OCI-LY7 (cell line): ENCODE measurements at regions not wholly inside any gene's neighbourhood (a gene's known extent, or its start where the extent isn't known, plus 50 kb on each side); places are given as distances from the start of the nearest gene placed in this dataset.

Experiments used
- BruUV-seq: library from RNA; stranded (reverse); fragments of 400-500 nt; replicated peaks from 2 replicates; lab custom pipeline; 2021; lab: Mats Ljungman, UMichigan
- CTCF ChIA-PET: fragments of 300-600 bp; sonication (Branson Sonifier 250); formaldehyde crosslinking; loops from one replicate; lab custom pipeline; 2022; ENCODE audit warnings: antibody characterized with exemption; ENCODE audit not compliant: unreplicated experiment; lab: Charles Lee
- POLR2A ChIA-PET: fragments of 300-600 bp; sonication (Branson Sonifier 250); formaldehyde crosslinking; loops from one replicate; lab custom pipeline; 2022; ENCODE audit warnings: antibody characterized with exemption; lab: Charles Lee
- DNase-seq: peaks from one replicate; pipeline ENCODE4 v3.0.0-alpha.2; 2015; ENCODE audit warnings: low spot score
- H2AFZ ChIP-seq: fragments of 200-600 bp; sonication (generic), shearing (Covaris generic); 2 replicates; pipeline ENCODE4 v1.6.1; 2014; ENCODE audit warnings: mild to moderate bottlenecking, antibody characterized with exemption, low read length, moderate library complexity
- H3K27ac ChIP-seq: fragments of 200-600 bp; sonication (generic); 2 replicates; pipeline ENCODE4 v1.5.1; 2014; ENCODE audit warnings: mixed run types, low read depth, mild to moderate bottlenecking, moderate library complexity, low read length, inconsistent platforms; ENCODE audit not compliant: poor library complexity, severe bottlenecking
- H3K36me3 ChIP-seq: fragments of 200-600 bp; sonication (generic); 2 replicates; pipeline ENCODE4 v1.6.1; 2014; ENCODE audit warnings: mild to moderate bottlenecking, antibody characterized with exemption, low read length, moderate library complexity, mixed read lengths; ENCODE audit not compliant: insufficient read depth
- H3K4me1 ChIP-seq: fragments of 200-600 bp; sonication (generic); 2 replicates; pipeline ENCODE4 v1.5.1; 2014; ENCODE audit warnings: mild to moderate bottlenecking, low read length; ENCODE audit not compliant: insufficient read depth, poor library complexity, severe bottlenecking
- H3K4me2 ChIP-seq: fragments of 200-600 bp; sonication (generic); 2 replicates; pipeline ENCODE4 v1.6.1; 2014; ENCODE audit warnings: mild to moderate bottlenecking, low read length
- H3K4me3 ChIP-seq: fragments of 200-600 bp; sonication (generic); 2 replicates; pipeline ENCODE4 v1.5.1; 2014; ENCODE audit warnings: mild to moderate bottlenecking, low read depth, low read length; ENCODE audit not compliant: poor library complexity, severe bottlenecking
- H3K79me2 ChIP-seq: fragments of 200-600 bp; sonication (generic); 2 replicates; pipeline ENCODE4 v1.6.1; 2016; ENCODE audit warnings: low read depth, mild to moderate bottlenecking, low read length, moderate library complexity, mixed read lengths; ENCODE audit not compliant: insufficient read depth
- H3K9me2 ChIP-seq: fragments of 200-600 bp; sonication (generic); 2 replicates; pipeline ENCODE4 v1.6.1; 2016; ENCODE audit warnings: mild to moderate bottlenecking, low read length, mixed read lengths; ENCODE audit not compliant: insufficient read depth
- H3K9me3 ChIP-seq: fragments of 200-600 bp; sonication (generic); 2 replicates; pipeline ENCODE4 v1.6.1; 2014; ENCODE audit warnings: mild to moderate bottlenecking, mixed run types, low read length, mixed read lengths
- H4K20me1 ChIP-seq: fragments of 200-600 bp; sonication (generic); 2 replicates; pipeline ENCODE4 v1.6.1; 2014; ENCODE audit warnings: mild to moderate bottlenecking, antibody characterized with exemption, low read length, moderate library complexity, mixed read lengths; ENCODE audit not compliant: insufficient read depth
- EZH2phosphoT487 ChIP-seq: fragments of 200-600 bp; sonication (generic); IDR thresholded peaks from 2 replicates; pipeline ENCODE4 v1.6.1; 2018; ENCODE audit warnings: low read depth, borderline replicate concordance, mild to moderate bottlenecking, mixed run types, antibody characterized with exemption, low read length, moderate library complexity, mixed read lengths
- intact Hi-C: fragments of 100-400 bp; cut with micrococcal nuclease; formaldehyde crosslinking; loops from one replicate; pipeline ENCODE4 v1.10.0; 2022; ENCODE audit not compliant: unreplicated experiment
- TF ChIP-seq, protein P1 (sequence below): fragments of 200-600 bp; sonication (generic); conservative IDR thresholded peaks from 2 replicates; pipeline ENCODE4 v1.5.1; 2014; ENCODE audit warnings: mild to moderate bottlenecking, antibody characterized with exemption, low read length, moderate library complexity, mixed read lengths

DNA sequence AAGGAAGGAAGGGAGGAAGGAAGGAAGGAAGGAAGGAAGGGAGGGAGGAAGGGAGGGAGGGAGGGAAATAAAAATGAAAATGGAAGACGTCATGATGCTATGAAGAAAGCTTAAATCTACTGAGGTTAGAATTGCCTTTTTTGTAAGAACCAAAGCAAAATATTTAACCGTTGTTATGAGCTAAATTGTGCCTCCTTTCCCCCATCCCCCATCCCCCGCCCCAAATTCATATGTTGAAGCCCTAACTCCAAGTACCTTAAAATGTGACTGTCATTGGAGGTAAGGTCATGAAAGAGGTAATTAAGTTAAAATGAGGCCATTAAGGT lies 80.1 kb upstream of the CXADR start:
- Histone ChIP-seq H3K4me2 (no peak overlapping the region), H3K4me3 (no peak overlapping the region), H4K20me1 (no peaks in the 10 kb centered on the region), H3K9me3 (peaks cover 8% of the 10 kb centered on the region; the same call in 1 of the 2 replicates), H3K9me2 (no peaks in the 10 kb centered on the region), H3K27ac (no peak overlapping the region), H3K79me2 (no peaks in the 10 kb centered on the region), H2AFZ (no peak overlapping the region), H3K36me3 (no peaks in the 10 kb centered on the region), H3K4me1 (peaks cover 66% of the 10 kb centered on the region)
- DNase-seq, result no peak
- ChIA-PET CTCF (interaction anchor here (0.5 to 1.2 kb wide), 2 partner anchors 9 to 324 kb away, joined by 3 to 6 read pairs; no protein-coding TSS in a partner anchor), POLR2A (interaction anchor here (0.6 to 1.1 kb wide), 7 partner anchors 9 to 80 kb away, joined by 3 to 5 read pairs (median 3); no protein-coding TSS in a partner anchor)
- TF ChIP-seq, protein P1, sequence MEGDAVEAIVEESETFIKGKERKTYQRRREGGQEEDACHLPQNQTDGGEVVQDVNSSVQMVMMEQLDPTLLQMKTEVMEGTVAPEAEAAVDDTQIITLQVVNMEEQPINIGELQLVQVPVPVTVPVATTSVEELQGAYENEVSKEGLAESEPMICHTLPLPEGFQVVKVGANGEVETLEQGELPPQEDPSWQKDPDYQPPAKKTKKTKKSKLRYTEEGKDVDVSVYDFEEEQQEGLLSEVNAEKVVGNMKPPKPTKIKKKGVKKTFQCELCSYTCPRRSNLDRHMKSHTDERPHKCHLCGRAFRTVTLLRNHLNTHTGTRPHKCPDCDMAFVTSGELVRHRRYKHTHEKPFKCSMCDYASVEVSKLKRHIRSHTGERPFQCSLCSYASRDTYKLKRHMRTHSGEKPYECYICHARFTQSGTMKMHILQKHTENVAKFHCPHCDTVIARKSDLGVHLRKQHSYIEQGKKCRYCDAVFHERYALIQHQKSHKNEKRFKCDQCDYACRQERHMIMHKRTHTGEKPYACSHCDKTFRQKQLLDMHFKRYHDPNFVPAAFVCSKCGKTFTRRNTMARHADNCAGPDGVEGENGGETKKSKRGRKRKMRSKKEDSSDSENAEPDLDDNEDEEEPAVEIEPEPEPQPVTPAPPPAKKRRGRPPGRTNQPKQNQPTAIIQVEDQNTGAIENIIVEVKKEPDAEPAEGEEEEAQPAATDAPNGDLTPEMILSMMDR, result no peak
- no peak for TF ChIP-seq EZH2phosphoT487
- intact Hi-C loops, result no loop called here
- BruUV-seq, result no TSS peak

DNA sequence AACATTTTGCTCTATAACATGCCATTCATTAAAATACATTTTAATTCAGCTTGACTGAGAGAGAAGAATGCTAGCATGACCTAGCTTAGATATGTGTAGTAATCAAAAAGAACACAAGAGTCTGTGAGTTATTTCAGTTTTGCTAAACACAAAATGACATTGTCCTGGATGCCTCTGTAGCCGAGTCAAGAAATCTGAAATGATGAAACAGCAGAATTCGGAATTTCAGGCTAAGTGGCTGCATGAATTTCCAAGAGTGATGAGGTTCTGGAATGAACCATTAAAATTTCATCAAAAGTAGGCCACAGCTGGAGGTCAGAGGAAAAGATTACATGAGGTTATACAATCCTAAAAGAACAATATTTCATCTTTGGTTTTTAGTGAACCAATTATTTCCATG lies 79.1 kb upstream of the CXADR start:
- ChIA-PET POLR2A (interaction anchor here (0.6 to 1.0 kb wide), 6 partner anchors 13 to 361 kb away, joined by 3 to 6 read pairs (median 4); no protein-coding TSS in a partner anchor), CTCF (no interaction called here)
- Histone ChIP-seq H3K27ac (no peak overlapping the region), H3K36me3 (no peaks in the 10 kb centered on the region), H2AFZ (no peak overlapping the region), H3K9me3 (peaks cover 7% of the 10 kb centered on the region; the same call in 1 of the 2 replicates), H4K20me1 (no peaks in the 10 kb centered on the region), H3K79me2 (no peaks in the 10 kb centered on the region), H3K4me3 (no peak overlapping the region), H3K4me2 (no peak overlapping the region), H3K4me1 (peaks cover 68% of the 10 kb centered on the region), H3K9me2 (no peaks in the 10 kb centered on the region)
- intact Hi-C loops, result no loop called here
- TF ChIP-seq, protein P1, result no peak
- no peak for TF ChIP-seq EZH2phosphoT487
- DNase-seq, result no peak
- BruUV-seq, result no TSS peak
